SU-DHL-6 (cell line): ENCODE measurements at regions not wholly inside any gene's neighbourhood (a gene's known extent, or its start where the extent isn't known, plus 50 kb on each side); places are given as distances from the start of the nearest gene placed in this dataset.

ENCODE experiments used
- H2AFZ ChIP-seq: fragments of 200-600 bp; sonication (generic); 2 replicates; pipeline ENCODE4 v1.6.1; 2014; ENCODE audit warnings: low read depth, mild to moderate bottlenecking, moderate library complexity, mixed read lengths, antibody characterized with exemption, low read length; ENCODE audit not compliant: severe bottlenecking
- H3F3A ChIP-seq: fragments of 200-600 bp; shearing (Covaris generic); 2 replicates; pipeline ENCODE4 v1.6.0; 2016; ENCODE audit warnings: antibody characterized with exemption, mild to moderate bottlenecking; ENCODE audit not compliant: insufficient read depth
- H3K27ac ChIP-seq: fragments of 200-600 bp; sonication (generic); 2 replicates; pipeline ENCODE4 v1.5.1; 2016; ENCODE audit warnings: low read depth, mild to moderate bottlenecking, low read length, moderate library complexity, mixed read lengths
- H3K27me3 ChIP-seq: fragments of 200-600 bp; sonication (generic), shearing (Covaris generic); 2 replicates; pipeline ENCODE4 v1.6.0; 2014; ENCODE audit warnings: mild to moderate bottlenecking, low read length
- H3K36me3 ChIP-seq: fragments of 200-600 bp; sonication (generic); 2 replicates; pipeline ENCODE4 v1.6.1; 2014; ENCODE audit warnings: mild to moderate bottlenecking, low read length, mixed read lengths
- H3K4me2 ChIP-seq: fragments of 300-600, 200-600 bp; shearing (Covaris generic), sonication (generic); 2 replicates; pipeline ENCODE4 v1.6.0; 2014; ENCODE audit warnings: low read length, low read depth, mild to moderate bottlenecking; ENCODE audit not compliant: poor library complexity, severe bottlenecking
- H3K4me3 ChIP-seq: fragments of 200-600 bp; sonication (generic); 2 replicates; pipeline ENCODE4 v1.5.1; 2014; ENCODE audit warnings: antibody characterized with exemption, low read length, mild to moderate bottlenecking, mixed read lengths; ENCODE audit not compliant: insufficient read depth, poor library complexity, severe bottlenecking
- H3K79me2 ChIP-seq: fragments of 200-600 bp; sonication (generic); 2 replicates; pipeline ENCODE4 v1.6.1; 2014; ENCODE audit warnings: mild to moderate bottlenecking, low read length, moderate library complexity; ENCODE audit not compliant: insufficient read depth
- H3K9ac ChIP-seq: fragments of 200-600 bp; sonication (generic); 2 replicates; pipeline ENCODE4 v1.7.0; 2014; ENCODE audit warnings: mild to moderate bottlenecking, low read length
- H3K9me2 ChIP-seq: fragments of 200-600 bp; sonication (generic); replicated peaks from 2 replicates; pipeline ENCODE4 v1.6.1; 2014; ENCODE audit warnings: low read length; ENCODE audit not compliant: insufficient read depth
- H3K9me3 ChIP-seq: fragments of 200-600 bp; sonication (generic); 2 replicates; pipeline ENCODE4 v1.6.1; 2014; ENCODE audit warnings: low read length, mixed read lengths; ENCODE audit not compliant: insufficient read depth
- H4K20me1 ChIP-seq: fragments of 200-600 bp; sonication (generic); 2 replicates; pipeline ENCODE4 v1.6.1; 2014; ENCODE audit warnings: low read depth, mild to moderate bottlenecking, antibody characterized with exemption, low read length, moderate library complexity, mixed read lengths
- EZH2phosphoT487 ChIP-seq: fragments of 200-600 bp; sonication (generic), shearing (Covaris generic); conservative IDR thresholded peaks from 2 replicates; pipeline ENCODE4 v1.6.1; 2018; ENCODE audit warnings: mild to moderate bottlenecking, antibody characterized with exemption, low read length, moderate library complexity, mixed read lengths
- TF ChIP-seq, protein P1 (sequence below): fragments of 200-600 bp; sonication (generic); IDR thresholded peaks from one replicate; pipeline ENCODE4 v1.5.1; 2017; ENCODE audit warnings: antibody characterized with exemption, mild to moderate bottlenecking, low read length, moderate library complexity; ENCODE audit not compliant: insufficient read depth, poor library complexity, severe bottlenecking

GRCh38 chr18:28529644-28530043 lies 352.7 kb upstream of the CDH2 start:
- Histone ChIP-seq H2AFZ (no peak overlapping the region), H3F3A (no peaks in the 10 kb centered on the region), H3K9me3 (peaks cover 7% of the 10 kb centered on the region; the same call in 1 of the 2 replicates), H3K9ac (no peak overlapping the region), H3K4me2 (no peak overlapping the region), H3K9me2 (0 out of 2 replicates have a peak, but pooled peaks cover 4% of the 10 kb centered on the region), H3K4me3 (no peak overlapping the region), H3K27ac (no peak overlapping the region), H3K27me3 (no peaks in the 10 kb centered on the region), H3K79me2 (no peaks in the 10 kb centered on the region), H4K20me1 (no peaks in the 10 kb centered on the region), H3K36me3 (no peaks in the 10 kb centered on the region)
- TF ChIP-seq, protein P1, sequence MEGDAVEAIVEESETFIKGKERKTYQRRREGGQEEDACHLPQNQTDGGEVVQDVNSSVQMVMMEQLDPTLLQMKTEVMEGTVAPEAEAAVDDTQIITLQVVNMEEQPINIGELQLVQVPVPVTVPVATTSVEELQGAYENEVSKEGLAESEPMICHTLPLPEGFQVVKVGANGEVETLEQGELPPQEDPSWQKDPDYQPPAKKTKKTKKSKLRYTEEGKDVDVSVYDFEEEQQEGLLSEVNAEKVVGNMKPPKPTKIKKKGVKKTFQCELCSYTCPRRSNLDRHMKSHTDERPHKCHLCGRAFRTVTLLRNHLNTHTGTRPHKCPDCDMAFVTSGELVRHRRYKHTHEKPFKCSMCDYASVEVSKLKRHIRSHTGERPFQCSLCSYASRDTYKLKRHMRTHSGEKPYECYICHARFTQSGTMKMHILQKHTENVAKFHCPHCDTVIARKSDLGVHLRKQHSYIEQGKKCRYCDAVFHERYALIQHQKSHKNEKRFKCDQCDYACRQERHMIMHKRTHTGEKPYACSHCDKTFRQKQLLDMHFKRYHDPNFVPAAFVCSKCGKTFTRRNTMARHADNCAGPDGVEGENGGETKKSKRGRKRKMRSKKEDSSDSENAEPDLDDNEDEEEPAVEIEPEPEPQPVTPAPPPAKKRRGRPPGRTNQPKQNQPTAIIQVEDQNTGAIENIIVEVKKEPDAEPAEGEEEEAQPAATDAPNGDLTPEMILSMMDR, result no peak
- TF ChIP-seq EZH2phosphoT487, result no peak

- no peak overlapping the region for H3K27ac ChIP-seq
- no peak for TF ChIP-seq EZH2phosphoT487
- TF ChIP-seq, protein P1, result no peak
- no peak overlapping the region for H2AFZ ChIP-seq
- H3F3A ChIP-seq, result no peaks in the 10 kb centered on the region
- no peaks in the 10 kb centered on the region for H3K79me2 ChIP-seq
- no peak overlapping the region for H3K4me2 ChIP-seq
- peaks cover 3% of the 10 kb centered on the region; the same call in 1 of the 2 replicates for H3K9me3 ChIP-seq
- no peaks in the 10 kb centered on the region for H4K20me1 ChIP-seq
- H3K9me2 ChIP-seq, result 0 out of 2 replicates have a peak, but pooled peaks cover 4% of the 10 kb centered on the region
- no peak overlapping the region for H3K9ac ChIP-seq
- no peak overlapping the region for H3K4me3 ChIP-seq
- H3K27me3 ChIP-seq, result no peaks in the 10 kb centered on the region
- no peaks in the 10 kb centered on the region for H3K36me3 ChIP-seq
These were observed 349.3 kb upstream of the CDH2 start for GRCh38 chr18:28526196-28526595.

- no peak overlapping the region for H3K4me3 ChIP-seq
- no peaks in the 10 kb centered on the region for H3K36me3 ChIP-seq
- H4K20me1 ChIP-seq, result no peaks in the 10 kb centered on the region
- no peak overlapping the region for H3K4me2 ChIP-seq
- H3K27ac ChIP-seq, result no peak overlapping the region
- H3F3A ChIP-seq, result no peaks in the 10 kb centered on the region
- H3K9me3 ChIP-seq, result peaks cover 3% of the 10 kb centered on the region; the same call in 1 of the 2 replicates
- no peak overlapping the region for H3K9ac ChIP-seq
- H3K79me2 ChIP-seq, result no peaks in the 10 kb centered on the region
- H3K27me3 ChIP-seq, result no peaks in the 10 kb centered on the region
- TF ChIP-seq EZH2phosphoT487, result no peak
- TF ChIP-seq, protein P1, result no peak
- no peak overlapping the region for H2AFZ ChIP-seq
- H3K9me2 ChIP-seq, result no peaks in the 10 kb centered on the region
These were observed 347.0 kb upstream of the CDH2 start for GRCh38 chr18:28523758-28524475.
